ENCODE measurements at regions not wholly inside any gene's neighbourhood (a gene's known extent, or its start where the extent isn't known, plus 50 kb on each side); places are given as distances from the start of the nearest gene placed in this dataset.

DNA sequence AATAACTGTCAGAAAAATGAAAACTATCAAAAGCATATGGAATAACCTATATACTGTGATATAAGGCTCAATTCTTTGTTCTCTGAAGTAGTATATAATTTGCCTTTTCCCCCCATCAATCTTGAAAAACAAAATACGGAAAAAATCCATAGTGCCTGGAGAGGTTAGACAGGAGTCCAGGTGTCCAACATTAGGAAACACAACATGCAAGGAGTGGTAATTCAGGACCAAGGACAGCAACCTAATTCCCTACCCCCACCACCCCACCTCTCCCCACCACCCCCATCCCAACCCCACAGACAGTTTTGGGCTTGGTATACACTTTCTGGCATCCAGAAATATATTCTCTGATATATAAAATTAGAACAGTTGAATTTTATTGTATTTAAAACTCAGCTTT lies 55.1 kb upstream of the SLC25A26 start:
- Mint-ChIP-seq H3K4me1 (no peaks in the 10 kb centered on the region; the same call in 2 of the 3 replicates), H3K27ac (no peak overlapping the region), H3K36me3 (ENCODE audit: low read depth) (no peaks in the 10 kb centered on the region), H3K27me3 (ENCODE audit: insufficient read depth, low read depth, poor library complexity) (no peaks in the 10 kb centered on the region), H3K4me3 (no peak overlapping the region), H3K9me3 (no peaks in the 10 kb centered on the region)
- H3K9me2 ChIP-seq (ENCODE audit: insufficient read depth): no peaks in the 10 kb centered on the region
- H3K4me1 ChIP-seq (ENCODE audit: insufficient read depth): no peaks in the 10 kb centered on the region
- no peaks in the 10 kb centered on the region for H3F3A ChIP-seq (replicated peaks; ENCODE audit: low read depth)
- no peak overlapping the region for H3K4me3 ChIP-seq
- ATAC-seq (no peak), DNase-seq (ENCODE audit: low spot score) (peak; percentile 30)
- H2AFZ ChIP-seq: no peak overlapping the region
- no peaks in the 10 kb centered on the region for H3K27me3 ChIP-seq (ENCODE audit: insufficient read depth)
- TF ChIP-seq, protein P1, sequence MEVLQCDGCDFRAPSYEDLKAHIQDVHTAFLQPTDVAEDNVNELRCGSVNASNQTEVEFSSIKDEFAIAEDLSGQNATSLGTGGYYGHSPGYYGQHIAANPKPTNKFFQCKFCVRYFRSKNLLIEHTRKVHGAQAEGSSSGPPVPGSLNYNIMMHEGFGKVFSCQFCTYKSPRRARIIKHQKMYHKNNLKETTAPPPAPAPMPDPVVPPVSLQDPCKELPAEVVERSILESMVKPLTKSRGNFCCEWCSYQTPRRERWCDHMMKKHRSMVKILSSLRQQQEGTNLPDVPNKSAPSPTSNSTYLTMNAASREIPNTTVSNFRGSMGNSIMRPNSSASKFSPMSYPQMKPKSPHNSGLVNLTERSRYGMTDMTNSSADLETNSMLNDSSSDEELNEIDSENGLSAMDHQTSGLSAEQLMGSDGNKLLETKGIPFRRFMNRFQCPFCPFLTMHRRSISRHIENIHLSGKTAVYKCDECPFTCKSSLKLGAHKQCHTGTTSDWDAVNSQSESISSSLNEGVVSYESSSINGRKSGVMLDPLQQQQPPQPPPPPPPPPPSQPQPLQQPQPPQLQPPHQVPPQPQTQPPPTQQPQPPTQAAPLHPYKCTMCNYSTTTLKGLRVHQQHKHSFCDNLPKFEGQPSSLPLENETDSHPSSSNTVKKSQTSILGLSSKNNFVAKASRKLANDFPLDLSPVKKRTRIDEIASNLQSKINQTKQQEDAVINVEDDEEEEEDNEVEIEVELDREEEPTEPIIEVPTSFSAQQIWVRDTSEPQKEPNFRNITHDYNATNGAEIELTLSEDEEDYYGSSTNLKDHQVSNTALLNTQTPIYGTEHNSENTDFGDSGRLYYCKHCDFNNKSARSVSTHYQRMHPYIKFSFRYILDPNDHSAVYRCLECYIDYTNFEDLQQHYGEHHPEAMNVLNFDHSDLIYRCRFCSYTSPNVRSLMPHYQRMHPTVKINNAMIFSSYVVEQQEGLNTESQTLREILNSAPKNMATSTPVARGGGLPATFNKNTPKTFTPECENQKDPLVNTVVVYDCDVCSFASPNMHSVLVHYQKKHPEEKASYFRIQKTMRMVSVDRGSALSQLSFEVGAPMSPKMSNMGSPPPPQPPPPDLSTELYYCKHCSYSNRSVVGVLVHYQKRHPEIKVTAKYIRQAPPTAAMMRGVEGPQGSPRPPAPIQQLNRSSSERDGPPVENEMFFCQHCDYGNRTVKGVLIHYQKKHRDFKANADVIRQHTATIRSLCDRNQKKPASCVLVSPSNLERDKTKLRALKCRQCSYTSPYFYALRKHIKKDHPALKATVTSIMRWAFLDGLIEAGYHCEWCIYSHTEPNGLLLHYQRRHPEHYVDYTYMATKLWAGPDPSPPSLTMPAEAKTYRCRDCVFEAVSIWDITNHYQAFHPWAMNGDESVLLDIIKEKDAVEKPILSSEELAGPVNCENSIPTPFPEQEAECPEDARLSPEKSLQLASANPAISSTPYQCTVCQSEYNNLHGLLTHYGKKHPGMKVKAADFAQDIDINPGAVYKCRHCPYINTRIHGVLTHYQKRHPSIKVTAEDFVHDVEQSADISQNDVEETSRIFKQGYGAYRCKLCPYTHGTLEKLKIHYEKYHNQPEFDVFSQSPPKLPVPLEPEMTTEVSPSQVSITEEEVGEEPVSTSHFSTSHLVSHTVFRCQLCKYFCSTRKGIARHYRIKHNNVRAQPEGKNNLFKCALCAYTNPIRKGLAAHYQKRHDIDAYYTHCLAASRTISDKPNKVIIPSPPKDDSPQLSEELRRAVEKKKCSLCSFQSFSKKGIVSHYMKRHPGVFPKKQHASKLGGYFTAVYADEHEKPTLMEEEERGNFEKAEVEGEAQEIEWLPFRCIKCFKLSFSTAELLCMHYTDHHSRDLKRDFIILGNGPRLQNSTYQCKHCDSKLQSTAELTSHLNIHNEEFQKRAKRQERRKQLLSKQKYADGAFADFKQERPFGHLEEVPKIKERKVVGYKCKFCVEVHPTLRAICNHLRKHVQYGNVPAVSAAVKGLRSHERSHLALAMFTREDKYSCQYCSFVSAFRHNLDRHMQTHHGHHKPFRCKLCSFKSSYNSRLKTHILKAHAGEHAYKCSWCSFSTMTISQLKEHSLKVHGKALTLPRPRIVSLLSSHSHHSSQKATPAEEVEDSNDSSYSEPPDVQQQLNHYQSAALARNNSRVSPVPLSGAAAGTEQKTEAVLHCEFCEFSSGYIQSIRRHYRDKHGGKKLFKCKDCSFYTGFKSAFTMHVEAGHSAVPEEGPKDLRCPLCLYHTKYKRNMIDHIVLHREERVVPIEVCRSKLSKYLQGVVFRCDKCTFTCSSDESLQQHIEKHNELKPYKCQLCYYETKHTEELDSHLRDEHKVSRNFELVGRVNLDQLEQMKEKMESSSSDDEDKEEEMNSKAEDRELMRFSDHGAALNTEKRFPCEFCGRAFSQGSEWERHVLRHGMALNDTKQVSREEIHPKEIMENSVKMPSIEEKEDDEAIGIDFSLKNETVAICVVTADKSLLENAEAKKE (CRISPR knock-in tag; IDR thresholded peaks at IDR 0.05): no peak
- TF ChIP-seq, protein P2, sequence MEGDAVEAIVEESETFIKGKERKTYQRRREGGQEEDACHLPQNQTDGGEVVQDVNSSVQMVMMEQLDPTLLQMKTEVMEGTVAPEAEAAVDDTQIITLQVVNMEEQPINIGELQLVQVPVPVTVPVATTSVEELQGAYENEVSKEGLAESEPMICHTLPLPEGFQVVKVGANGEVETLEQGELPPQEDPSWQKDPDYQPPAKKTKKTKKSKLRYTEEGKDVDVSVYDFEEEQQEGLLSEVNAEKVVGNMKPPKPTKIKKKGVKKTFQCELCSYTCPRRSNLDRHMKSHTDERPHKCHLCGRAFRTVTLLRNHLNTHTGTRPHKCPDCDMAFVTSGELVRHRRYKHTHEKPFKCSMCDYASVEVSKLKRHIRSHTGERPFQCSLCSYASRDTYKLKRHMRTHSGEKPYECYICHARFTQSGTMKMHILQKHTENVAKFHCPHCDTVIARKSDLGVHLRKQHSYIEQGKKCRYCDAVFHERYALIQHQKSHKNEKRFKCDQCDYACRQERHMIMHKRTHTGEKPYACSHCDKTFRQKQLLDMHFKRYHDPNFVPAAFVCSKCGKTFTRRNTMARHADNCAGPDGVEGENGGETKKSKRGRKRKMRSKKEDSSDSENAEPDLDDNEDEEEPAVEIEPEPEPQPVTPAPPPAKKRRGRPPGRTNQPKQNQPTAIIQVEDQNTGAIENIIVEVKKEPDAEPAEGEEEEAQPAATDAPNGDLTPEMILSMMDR (conservative IDR thresholded peaks at IDR 0.05; ENCODE audit: low read depth in 2 of 2): no peak
- TF ChIP-seq REST (IDR thresholded peaks at IDR 0.05; ENCODE audit: unreplicated experiment): peak; percentile 70
- no peak overlapping the region for H3K4me2 ChIP-seq
- H3K27ac ChIP-seq (ENCODE audit: low read depth): no peak overlapping the region
- no peaks in the 10 kb centered on the region for H4K20me1 ChIP-seq (replicated peaks; ENCODE audit: insufficient read depth)
- no peaks in the 10 kb centered on the region for H3K79me2 ChIP-seq (replicated peaks; ENCODE audit: insufficient read depth)
- no peaks in the 10 kb centered on the region for H3K36me3 ChIP-seq (ENCODE audit: insufficient read depth)

All from GM23338 (cell line).